Left lung (tissue), 4 donors: ENCODE measurements at regions not wholly inside any gene's neighbourhood (a gene's known extent, or its start where the extent isn't known, plus 50 kb on each side); places are given as distances from the start of the nearest gene placed in this dataset.

Source experiments
- ATAC-seq: fragments of 200-7000 bp; cut with Tn5 transposase; one replicate; pipeline ENCODE4 v1.9.1; 2020; ENCODE audit warnings: moderate library complexity
- DNase-seq, 4 donors: peaks; one replicate each; pipeline ENCODE4 v3.0.0-alpha.2; 2013 to 2020
- H3K27ac ChIP-seq, 2 donors: fragments of 200-600 bp; sonication (generic) in 1 of 2; one replicate each; pipeline versions ENCODE4 v1.5.0 to v1.8.0; 2020 to 2021
- H3K27me3 ChIP-seq, 2 donors: fragments of 200-600 bp; sonication (generic) in 1 of 2; one replicate each; pipeline versions ENCODE4 v1.5.0 to v1.8.0; 2020 to 2021
- H3K36me3 ChIP-seq, 2 donors: fragments of 200-600 bp; sonication (generic) in 1 of 2; one replicate each; pipeline versions ENCODE4 v1.5.0 to v1.8.0; 2020 to 2021
- H3K4me1 ChIP-seq, 2 donors: fragments of 200-600 bp; one replicate each; pipeline ENCODE4 v1.8.0; 2021
- H3K4me3 ChIP-seq, 2 donors: fragments of 200-600 bp; sonication (generic) in 1 of 2; one replicate each; pipeline versions ENCODE4 v1.5.0 to v1.8.0; 2020 to 2021; ENCODE audit warnings: mild to moderate bottlenecking in 1 of 2
- H3K9me3 ChIP-seq, 2 donors: fragments of 200-600 bp; sonication (generic) in 1 of 2; one replicate each; pipeline versions ENCODE4 v1.5.0 to v1.8.0; 2020 to 2021
- CTCF ChIP-seq, 2 donors: fragments of 200-600 bp; sonication (generic) in 1 of 2; IDR thresholded peaks; one replicate each; pipeline versions ENCODE4 v1.5.0 to v1.8.0; 2021; ENCODE audit warnings: antibody characterized with exemption in 2 of 2
- intact Hi-C, 2 donors: fragments of 100-400 bp; cut with DNase I; formaldehyde crosslinking; loops; one replicate each; pipeline versions ENCODE4 v1.11.2 to v1.14.2; 2022
- donor health status: DM: no; HTN: yes; CAD: no.
- donor health status: DM: no; HTN: no; CAD: no.

- ATAC-seq (no peak), DNase-seq (no peak)
- H3K4me3 ChIP-seq, result no peak overlapping the region
- no peak for TF ChIP-seq CTCF (IDR thresholded peaks at IDR 0.05)
- intact Hi-C loops, result no loop called here
- H3K9me3 ChIP-seq, result no peaks in the 10 kb centered on the region
- no peak overlapping the region for H3K27ac ChIP-seq
- H3K4me1 ChIP-seq, result no peaks in the 10 kb centered on the region
- no peaks in the 10 kb centered on the region for H3K36me3 ChIP-seq
- no peaks in the 10 kb centered on the region for H3K27me3 ChIP-seq
Measured at GRCh38 chr22:34858066-34858465, 207.9 kb upstream of the ISX start.

GRCh38 chr22:34861787-34862186 lies 204.2 kb upstream of the ISX start:
- no peak for TF ChIP-seq CTCF (IDR thresholded peaks at IDR 0.05)
- Histone ChIP-seq H3K36me3 (no peaks in the 10 kb centered on the region), H3K27ac (no peak overlapping the region), H3K4me3 (no peak overlapping the region), H3K27me3 (no peaks in the 10 kb centered on the region), H3K4me1 (no peaks in the 10 kb centered on the region), H3K9me3 (no peaks in the 10 kb centered on the region)
- DNase-seq, result no peak
- intact Hi-C loops, result no loop called here
- ATAC-seq, result no peak

GRCh38 chr22:34866081-34866480 lies 199.9 kb upstream of the ISX start:
- intact Hi-C loops, result no loop called here
- H3K27ac ChIP-seq, result no peak overlapping the region
- H3K4me3 ChIP-seq, result no peak overlapping the region
- no peak for DNase-seq
- H3K36me3 ChIP-seq, result no peaks in the 10 kb centered on the region
- no peaks in the 10 kb centered on the region for H3K4me1 ChIP-seq
- no peak for ATAC-seq
- no peaks in the 10 kb centered on the region for H3K9me3 ChIP-seq
- H3K27me3 ChIP-seq, result no peaks in the 10 kb centered on the region
- no peak for TF ChIP-seq CTCF (IDR thresholded peaks at IDR 0.05)

GRCh38 chr22:34866495-34867131 lies 199.3 kb upstream of the ISX start:
- TF ChIP-seq CTCF (IDR thresholded peaks at IDR 0.05), result no peak
- DNase-seq, result no peak

GRCh38 chr22:34877506-34877905 lies 188.5 kb upstream of the ISX start:
- no peaks in the 10 kb centered on the region for H3K36me3 ChIP-seq
- DNase-seq (no peak), ATAC-seq (no peak)
- intact Hi-C loops, result no loop called here
- no peak overlapping the region for H3K4me3 ChIP-seq
- TF ChIP-seq CTCF (IDR thresholded peaks at IDR 0.05), result no peak
- H3K27me3 ChIP-seq, result no peaks in the 10 kb centered on the region
- no peaks in the 10 kb centered on the region for H3K4me1 ChIP-seq
- no peaks in the 10 kb centered on the region for H3K9me3 ChIP-seq
- no peak overlapping the region for H3K27ac ChIP-seq

More at GRCh38 chr22:34866495-34867131, 199.3 kb upstream of the ISX start:
- ATAC-seq, result no peak
- H3K4me3 ChIP-seq, result no peak overlapping the region
- H3K4me1 ChIP-seq, result no peaks in the 10 kb centered on the region
- no peaks in the 10 kb centered on the region for H3K27me3 ChIP-seq
- no peaks in the 10 kb centered on the region for H3K9me3 ChIP-seq
- intact Hi-C loops, result no loop called here
- no peaks in the 10 kb centered on the region for H3K36me3 ChIP-seq
- no peak overlapping the region for H3K27ac ChIP-seq
